Colonic mucosa (tissue), 4 donors: ENCODE measurements at regions not wholly inside any gene's neighbourhood (a gene's known extent, or its start where the extent isn't known, plus 50 kb on each side); places are given as distances from the start of the nearest gene placed in this dataset.
"Not testable (repeated sequence)": the region's sequence is repeated elsewhere in the genome, so short reads cannot be mapped to it uniquely, and the experiment has no call there.

ENCODE experiments used
- DNase-seq: peaks from one replicate; pipeline ENCODE4 v3.0.0-alpha.2; 2020
- H3K27ac ChIP-seq: fragments of 200-600 bp; one replicate; pipeline ENCODE4 v1.8.0; 2021
- H3K27me3 ChIP-seq: fragments of 200-600 bp; one replicate; pipeline ENCODE4 v1.8.0; 2021
- H3K36me3 ChIP-seq: fragments of 200-600 bp; one replicate; pipeline ENCODE4 v1.8.0; 2021
- H3K4me1 ChIP-seq: fragments of 200-600 bp; one replicate; pipeline ENCODE4 v1.8.0; 2021; ENCODE audit warnings: mild to moderate bottlenecking
- H3K4me3 ChIP-seq: fragments of 200-600 bp; one replicate; pipeline ENCODE4 v1.8.0; 2021
- H3K9ac ChIP-seq, 2 donors: one replicate each; pipeline ENCODE4 v1.7.0; 2013; ENCODE audit warnings: control low read depth in 2 of 2, low read depth in 2 of 2, low read length in 2 of 2
- H3K9me3 ChIP-seq: fragments of 200-600 bp; one replicate; pipeline ENCODE4 v1.8.0; 2021
- intact Hi-C: fragments of 100-400 bp; cut with DNase I; formaldehyde crosslinking; loops from one replicate; pipeline ENCODE4 v1.14.1; 2022
- TF ChIP-seq, protein P1 (sequence below): fragments of 200-600 bp; IDR thresholded peaks from one replicate; pipeline ENCODE4 v1.8.0; 2022; ENCODE audit warnings: antibody characterized with exemption, mild to moderate bottlenecking
- donor health status: healthy.
- donor health status: DM: no; HTN: no; CAD: no.
- donor health status: DM: no; HTN: no; CAD: no.

DNA sequence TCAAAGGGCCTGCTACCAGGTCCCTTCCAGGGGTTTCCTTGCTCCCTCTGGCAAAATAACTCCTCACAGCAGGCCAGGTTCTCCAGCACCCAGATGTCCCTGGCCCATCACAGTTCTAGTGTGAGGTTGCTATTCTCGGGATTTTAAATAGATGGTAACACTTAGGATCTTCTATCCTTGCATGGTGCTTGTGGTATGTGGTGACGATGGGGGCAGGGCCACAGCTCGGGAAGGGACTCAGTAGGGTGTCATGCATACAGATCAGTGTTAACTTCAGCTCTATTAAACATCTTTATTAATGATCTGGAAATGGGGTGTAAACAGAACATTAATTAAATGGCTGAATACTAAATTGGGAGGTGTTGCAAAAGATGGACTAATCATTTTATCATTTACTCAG lies 323.8 kb downstream of the QKI start:
- Histone ChIP-seq H3K4me3 (no peak overlapping the region), H3K4me1 (no peaks in the 10 kb centered on the region), H3K9ac (no peak overlapping the region), H3K36me3 (no peaks in the 10 kb centered on the region), H3K9me3 (no peaks in the 10 kb centered on the region), H3K27ac (no peak overlapping the region), H3K27me3 (no peaks in the 10 kb centered on the region)
- intact Hi-C loops = no loop called here
- no peak for DNase-seq
- TF ChIP-seq, protein P1, sequence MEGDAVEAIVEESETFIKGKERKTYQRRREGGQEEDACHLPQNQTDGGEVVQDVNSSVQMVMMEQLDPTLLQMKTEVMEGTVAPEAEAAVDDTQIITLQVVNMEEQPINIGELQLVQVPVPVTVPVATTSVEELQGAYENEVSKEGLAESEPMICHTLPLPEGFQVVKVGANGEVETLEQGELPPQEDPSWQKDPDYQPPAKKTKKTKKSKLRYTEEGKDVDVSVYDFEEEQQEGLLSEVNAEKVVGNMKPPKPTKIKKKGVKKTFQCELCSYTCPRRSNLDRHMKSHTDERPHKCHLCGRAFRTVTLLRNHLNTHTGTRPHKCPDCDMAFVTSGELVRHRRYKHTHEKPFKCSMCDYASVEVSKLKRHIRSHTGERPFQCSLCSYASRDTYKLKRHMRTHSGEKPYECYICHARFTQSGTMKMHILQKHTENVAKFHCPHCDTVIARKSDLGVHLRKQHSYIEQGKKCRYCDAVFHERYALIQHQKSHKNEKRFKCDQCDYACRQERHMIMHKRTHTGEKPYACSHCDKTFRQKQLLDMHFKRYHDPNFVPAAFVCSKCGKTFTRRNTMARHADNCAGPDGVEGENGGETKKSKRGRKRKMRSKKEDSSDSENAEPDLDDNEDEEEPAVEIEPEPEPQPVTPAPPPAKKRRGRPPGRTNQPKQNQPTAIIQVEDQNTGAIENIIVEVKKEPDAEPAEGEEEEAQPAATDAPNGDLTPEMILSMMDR = no peak

DNA sequence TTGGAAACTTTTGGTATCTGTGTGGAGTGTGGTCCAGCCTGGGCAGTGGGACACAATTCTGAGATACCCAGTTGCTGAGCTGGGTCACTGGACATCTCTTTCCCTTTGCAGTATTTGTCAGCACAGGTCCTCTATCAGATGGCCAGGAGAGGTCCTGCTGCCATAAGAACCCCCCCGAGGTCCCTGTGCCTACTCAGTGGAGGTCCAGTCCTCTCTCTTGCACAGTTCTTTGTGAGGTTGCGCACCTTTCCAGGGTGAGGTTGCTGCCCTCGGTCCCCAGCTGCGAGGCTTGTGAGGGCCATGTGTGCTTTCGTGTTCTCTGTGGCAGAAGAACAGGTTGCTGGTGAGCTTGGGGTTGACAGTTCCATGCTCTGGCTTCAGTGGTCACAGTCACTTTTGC lies 320.6 kb downstream of the QKI start:
- Histone ChIP-seq H3K27me3 (no peaks in the 10 kb centered on the region), H3K27ac (no peak overlapping the region), H3K9ac (no peak overlapping the region), H3K9me3 (no peaks in the 10 kb centered on the region), H3K4me1 (no peaks in the 10 kb centered on the region), H3K4me3 (no peak overlapping the region), H3K36me3 (no peaks in the 10 kb centered on the region)
- TF ChIP-seq, protein P1 = no peak
- intact Hi-C loops = no loop called here
- no peak for DNase-seq

DNA sequence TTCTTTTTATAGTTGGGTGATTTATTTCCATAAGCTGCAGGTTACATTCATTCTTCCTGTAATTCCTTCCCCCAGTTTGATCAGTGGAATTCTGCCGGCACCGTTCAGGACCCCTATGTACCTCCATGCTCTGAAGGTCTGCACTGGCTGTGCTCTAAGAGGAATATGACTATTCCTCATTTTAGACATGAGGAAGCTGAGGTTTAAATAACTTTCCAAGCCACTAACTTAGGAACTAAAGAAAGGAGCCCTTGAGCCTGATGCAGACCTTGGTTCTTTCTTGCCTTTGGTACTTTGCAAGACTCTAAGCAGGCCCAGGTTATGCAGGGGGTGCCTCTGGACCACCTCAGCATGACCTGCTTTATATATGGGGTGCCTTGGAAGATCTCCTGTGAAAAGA lies 318.5 kb downstream of the QKI start:
- Histone ChIP-seq H3K9ac (no peak overlapping the region), H3K4me1 (no peaks in the 10 kb centered on the region)
- no peak for DNase-seq

DNA sequence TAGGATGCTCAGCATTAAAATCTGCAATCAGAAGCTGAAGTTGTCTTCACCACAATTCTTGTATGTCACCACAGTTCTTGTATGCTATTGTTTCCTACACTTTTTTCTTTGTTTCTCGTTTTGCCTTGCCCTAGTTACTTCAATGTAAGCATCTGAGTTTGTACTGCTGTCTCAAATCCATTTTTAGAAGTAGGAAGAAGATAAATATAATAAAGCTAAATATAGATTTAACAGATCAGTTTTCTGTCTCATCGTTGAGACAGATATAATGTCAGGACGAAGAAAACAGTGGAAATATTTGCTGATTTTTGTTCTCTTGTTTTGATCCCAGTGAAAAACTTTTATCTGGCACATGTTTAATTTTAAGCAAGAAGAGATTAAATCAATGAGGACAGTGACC lies 318.0 kb downstream of the QKI start:
- DNase-seq = no peak
- intact Hi-C loops = no loop called here
- Histone ChIP-seq H3K36me3 (no peaks in the 10 kb centered on the region), H3K27ac (no peak overlapping the region), H3K9ac (no peak overlapping the region), H3K27me3 (no peaks in the 10 kb centered on the region), H3K4me3 (no peak overlapping the region), H3K9me3 (no peaks in the 10 kb centered on the region), H3K4me1 (no peaks in the 10 kb centered on the region)
- TF ChIP-seq, protein P1 = no peak

More for the DNA sequence above, 318.5 kb downstream of the QKI start:
- Histone ChIP-seq H3K36me3 (no peaks in the 10 kb centered on the region), H3K27me3 (no peaks in the 10 kb centered on the region), H3K4me3 (no peak overlapping the region), H3K9me3 (no peaks in the 10 kb centered on the region), H3K27ac (no peak overlapping the region)
- TF ChIP-seq, protein P1 = no peak
- intact Hi-C loops = no loop called here

DNA sequence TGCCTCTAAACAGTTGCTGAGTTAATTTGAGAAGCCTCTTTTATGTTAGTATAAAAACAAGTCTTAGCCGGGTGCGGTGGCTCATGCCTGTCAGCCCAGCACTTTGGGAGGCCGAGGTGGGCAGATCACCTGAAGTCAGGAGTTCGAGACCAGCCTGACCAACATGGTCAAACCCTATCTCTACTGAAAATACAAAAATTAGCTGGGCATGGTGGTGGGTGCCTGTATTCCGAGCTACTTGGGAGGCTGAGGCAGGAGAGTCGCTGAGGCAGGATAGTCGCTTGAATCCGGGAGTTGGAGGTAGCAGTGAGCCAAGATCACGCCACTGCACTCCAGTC lies 317.5 kb downstream of the QKI start:
- H3K4me3 ChIP-seq, intact Hi-C loops, H3K4me1 ChIP-seq, H3K27me3 ChIP-seq, H3K27ac ChIP-seq, H3K9ac ChIP-seq, DNase-seq, H3K36me3 ChIP-seq, H3K9me3 ChIP-seq: not testable (repeated sequence)

DNA sequence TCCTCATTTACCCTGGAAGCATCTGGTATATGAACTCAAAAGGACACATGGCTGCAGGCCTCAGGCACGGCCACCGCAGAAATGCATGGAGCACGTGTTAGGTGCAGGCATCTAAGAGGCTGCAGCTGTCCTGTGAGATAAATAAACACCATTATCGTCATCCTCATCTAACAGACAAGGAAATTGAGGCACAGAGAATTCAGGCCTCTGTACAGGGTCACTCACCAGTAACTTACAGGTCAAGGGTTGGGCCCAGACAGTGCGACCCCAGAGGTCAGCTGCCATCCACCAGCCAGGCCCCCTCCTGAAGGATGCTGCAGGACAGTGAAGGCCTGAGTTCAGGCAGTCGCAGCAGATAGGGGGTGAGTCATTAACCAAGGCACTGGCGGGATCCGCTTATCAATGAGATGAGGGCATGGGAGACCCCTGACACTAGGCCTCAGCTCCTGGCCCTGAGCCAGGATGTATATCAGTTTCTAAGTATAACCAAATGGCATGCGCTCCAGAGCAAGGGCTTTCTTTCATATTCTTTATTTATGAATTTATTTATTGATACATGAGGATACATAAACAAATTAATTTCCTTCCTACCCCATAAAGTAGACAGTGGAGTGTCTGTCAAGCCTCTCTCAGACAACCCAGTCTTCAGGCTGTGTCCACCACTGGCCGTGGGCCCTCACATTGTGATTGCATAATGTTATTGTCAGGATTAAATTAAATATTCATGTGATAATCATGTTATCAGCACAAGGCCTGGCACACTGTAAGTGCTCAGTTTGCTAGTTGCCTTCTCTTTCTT lies 316.9 kb downstream of the QKI start:
- Histone ChIP-seq H3K27ac (no peak overlapping the region), H3K4me3 (no peak overlapping the region), H3K9me3 (no peaks in the 10 kb centered on the region), H3K36me3 (no peaks in the 10 kb centered on the region), H3K27me3 (no peaks in the 10 kb centered on the region), H3K4me1 (no peaks in the 10 kb centered on the region), H3K9ac (no peak overlapping the region)
- TF ChIP-seq, protein P1 = no peak
- DNase-seq = no peak
- intact Hi-C loops = no loop called here
